NCI-H2171 treated with DMSO at 0.1 percent for 48 hours (cell line): ENCODE measurements at regions not wholly inside any gene's neighbourhood (a gene's known extent, or its start where the extent isn't known, plus 50 kb on each side); places are given as distances from the start of the nearest gene placed in this dataset.

Experiments used
- DNase-seq: peaks from one replicate; lab custom pipeline; 2025; lab: John Stamatoyannopoulos, UW

- no peak for DNase-seq
These were observed 52.1 kb upstream of the HTATIP2 start for GRCh38 chr11:20311444-20311843.

- DNase-seq, result no peak
These were observed 52.7 kb upstream of the HTATIP2 start for GRCh38 chr11:20310596-20311394.

GRCh38 chr11:20310137-20310536 lies 53.4 kb upstream of the HTATIP2 start:
- no peak for DNase-seq

GRCh38 chr11:20309231-20310025 lies 54.1 kb upstream of the HTATIP2 start:
- DNase-seq, result no peak

GRCh38 chr11:20308601-20309000 lies 54.9 kb upstream of the HTATIP2 start:
- DNase-seq, result no peak

GRCh38 chr11:20303391-20303965 lies 60.0 kb upstream of the HTATIP2 start:
- peak; percentile 78 for DNase-seq

- no peak for DNase-seq
These were observed 69.5 kb upstream of the HTATIP2 start for GRCh38 chr11:20293992-20294391.

GRCh38 chr11:20293531-20293930 lies 70.0 kb upstream of the HTATIP2 start:
- no peak for DNase-seq

GRCh38 chr11:20289732-20290131 lies 73.8 kb upstream of the HTATIP2 start:
- no peak for DNase-seq

- no peak for DNase-seq
These were observed 80.0 kb upstream of the HTATIP2 start for GRCh38 chr11:20283475-20283874.

- DNase-seq, result no peak
These were observed 84.8 kb upstream of the HTATIP2 start for GRCh38 chr11:20278727-20279126.

GRCh38 chr11:20277014-20277413 lies 86.5 kb upstream of the HTATIP2 start:
- DNase-seq, result no peak

GRCh38 chr11:20275987-20276965 lies 87.2 kb upstream of the HTATIP2 start:
- no peak for DNase-seq

- DNase-seq, result no peak
These were observed 89.5 kb upstream of the HTATIP2 start for GRCh38 chr11:20274031-20274430.

GRCh38 chr11:20261526-20261925 lies 101.3 kb upstream of the DBX1 start:
- no peak for DNase-seq

- DNase-seq, result peak; percentile 16
These were observed 100.0 kb upstream of the DBX1 start for GRCh38 chr11:20260307-20260706.

- DNase-seq, result no peak
These were observed 99.2 kb upstream of the DBX1 start for GRCh38 chr11:20259506-20259905.

GRCh38 chr11:20258376-20258895 lies 98.2 kb upstream of the DBX1 start:
- DNase-seq, result peak; percentile 81

- DNase-seq, result no peak
These were observed 96.7 kb upstream of the DBX1 start for GRCh38 chr11:20256925-20257324.

GRCh38 chr11:20253796-20254195 lies 93.5 kb upstream of the DBX1 start:
- DNase-seq, result no peak

- no peak for DNase-seq
These were observed 91.2 kb upstream of the DBX1 start for GRCh38 chr11:20251496-20251895.
